Mesenchymal stem cell (in vitro differentiated cells and primary cell): ENCODE measurements at regions not wholly inside any gene's neighbourhood (a gene's known extent, or its start where the extent isn't known, plus 50 kb on each side); places are given as distances from the start of the nearest gene placed in this dataset.

ENCODE experiments used
- DNase-seq: peaks from one replicate; pipeline ENCODE4 v3.0.0-alpha.2; 2013
- H2AFZ ChIP-seq: one replicate; pipeline ENCODE4 v1.6.1; 2013; ENCODE audit warnings: low read depth, mild to moderate bottlenecking, control low read depth, inconsistent platforms, low read length, moderate library complexity
- H2AK5ac ChIP-seq: 2 replicates; pipeline ENCODE4 v1.6.1; 2013; ENCODE audit warnings: low read length, moderate library complexity, mild to moderate bottlenecking, inconsistent platforms; ENCODE audit not compliant: severe bottlenecking
- H2BK120ac ChIP-seq: one replicate; pipeline ENCODE4 v1.6.1; 2013; ENCODE audit warnings: low read depth, mild to moderate bottlenecking, inconsistent platforms, low read length, moderate library complexity
- H2BK12ac ChIP-seq, 2 experiments: one replicate each; pipeline ENCODE4 v1.6.1; 2013; ENCODE audit warnings: inconsistent platforms in 2 of 2, low read length in 2 of 2, mild to moderate bottlenecking in 2 of 2, moderate library complexity in 2 of 2, control low read depth in 1 of 2
- H2BK15ac ChIP-seq: one replicate; pipeline ENCODE4 v1.6.1; 2013; ENCODE audit warnings: mild to moderate bottlenecking, low read depth, inconsistent platforms; ENCODE audit not compliant: poor library complexity, severe bottlenecking
- H2BK5ac ChIP-seq: 2 replicates; pipeline ENCODE4 v1.6.1; 2013; ENCODE audit warnings: low read depth, mild to moderate bottlenecking, low read length, control low read depth, inconsistent platforms; ENCODE audit not compliant: poor library complexity, severe bottlenecking
- H3K14ac ChIP-seq, 2 experiments: one replicate each; pipeline ENCODE4 v1.6.1; 2013; ENCODE audit warnings: inconsistent platforms in 2 of 2, low read length in 2 of 2, control low read depth in 1 of 2, mild to moderate bottlenecking in 1 of 2, moderate library complexity in 1 of 2
- H3K18ac ChIP-seq, 2 experiments: one replicate each; pipeline ENCODE4 v1.6.1; 2013; ENCODE audit warnings: inconsistent platforms in 2 of 2, low read length in 2 of 2, control low read depth in 1 of 2, low read depth in 1 of 2, mild to moderate bottlenecking in 1 of 2
- H3K23ac ChIP-seq, 2 experiments: one replicate each; pipeline ENCODE4 v1.6.1; 2013; ENCODE audit warnings: inconsistent platforms in 2 of 2, low read length in 2 of 2, mild to moderate bottlenecking in 2 of 2, moderate library complexity in 2 of 2, control low read depth in 1 of 2
- H3K27ac ChIP-seq: 2 replicates; pipeline ENCODE4 v1.5.1; 2013; ENCODE audit warnings: mild to moderate bottlenecking, moderate library complexity, low read length, control low read depth, inconsistent platforms; ENCODE audit not compliant: poor library complexity, severe bottlenecking
- H3K27me3 ChIP-seq, 2 experiments: 2 replicates each; pipeline versions ENCODE4 v1.6.1 to v1.7.0; 2013; ENCODE audit warnings: low read length in 2 of 2, mild to moderate bottlenecking in 2 of 2, moderate library complexity in 2 of 2, control low read depth in 1 of 2, inconsistent platforms in 1 of 2; ENCODE audit not compliant: control insufficient read depth in 1 of 2, insufficient read depth in 1 of 2
- H3K36me3 ChIP-seq, 2 experiments: 2 replicates each; pipeline versions ENCODE4 v1.6.1 to v1.7.0; 2013; ENCODE audit warnings: low read length in 2 of 2, control low read depth in 1 of 2, inconsistent platforms in 1 of 2, low read depth in 1 of 2, mild to moderate bottlenecking in 1 of 2; ENCODE audit not compliant: insufficient read depth in 2 of 2, control insufficient read depth in 1 of 2
- H3K4ac ChIP-seq, 2 experiments: one replicate each; pipeline ENCODE4 v1.6.1; 2013; ENCODE audit warnings: inconsistent platforms in 2 of 2, low read length in 2 of 2, mild to moderate bottlenecking in 2 of 2, moderate library complexity in 2 of 2, control low read depth in 1 of 2, low read depth in 1 of 2
- H3K4me1 ChIP-seq: 2 replicates; pipeline ENCODE4 v1.6.1; 2013; ENCODE audit warnings: low read depth, low read length, control low read depth; ENCODE audit not compliant: control insufficient read depth, insufficient read depth
- H3K4me2 ChIP-seq: 2 replicates; pipeline ENCODE4 v1.6.1; 2013; ENCODE audit warnings: low read length, mild to moderate bottlenecking, inconsistent platforms; ENCODE audit not compliant: poor library complexity, severe bottlenecking
- H3K4me3 ChIP-seq, 2 experiments: 2 replicates each; pipeline versions ENCODE4 v1.5.1 to v1.7.0; 2013; ENCODE audit warnings: low read length in 2 of 2, mild to moderate bottlenecking in 2 of 2, control low read depth in 1 of 2, low read depth in 1 of 2; ENCODE audit not compliant: insufficient read depth in 1 of 2
- H3K79me1 ChIP-seq: replicated peaks from 2 replicates; pipeline ENCODE4 v1.6.1; 2013; ENCODE audit warnings: mild to moderate bottlenecking, control low read depth, low read length, inconsistent platforms; ENCODE audit not compliant: poor library complexity, severe bottlenecking
- H3K9ac ChIP-seq: 2 replicates; pipeline ENCODE4 v1.7.0; 2013; ENCODE audit warnings: mild to moderate bottlenecking, low read length, moderate library complexity
- H3K9me3 ChIP-seq: 2 replicates; pipeline ENCODE4 v1.7.0; 2013; ENCODE audit warnings: mild to moderate bottlenecking, low read length; ENCODE audit not compliant: control insufficient read depth
- H4K8ac ChIP-seq: one replicate; pipeline ENCODE4 v1.6.1; 2013; ENCODE audit warnings: inconsistent platforms, mild to moderate bottlenecking, low read length, moderate library complexity
- H4K91ac ChIP-seq: one replicate; pipeline ENCODE4 v1.6.1; 2013; ENCODE audit warnings: mild to moderate bottlenecking, low read length, inconsistent platforms
- WGBS: methylation state at CpG from one replicate; pipeline ENCODE4 v1.1.7; 2013; ENCODE audit warnings: mixed read lengths; 5-methylcytosine and 5-hydroxymethylcytosine counted together

DNA sequence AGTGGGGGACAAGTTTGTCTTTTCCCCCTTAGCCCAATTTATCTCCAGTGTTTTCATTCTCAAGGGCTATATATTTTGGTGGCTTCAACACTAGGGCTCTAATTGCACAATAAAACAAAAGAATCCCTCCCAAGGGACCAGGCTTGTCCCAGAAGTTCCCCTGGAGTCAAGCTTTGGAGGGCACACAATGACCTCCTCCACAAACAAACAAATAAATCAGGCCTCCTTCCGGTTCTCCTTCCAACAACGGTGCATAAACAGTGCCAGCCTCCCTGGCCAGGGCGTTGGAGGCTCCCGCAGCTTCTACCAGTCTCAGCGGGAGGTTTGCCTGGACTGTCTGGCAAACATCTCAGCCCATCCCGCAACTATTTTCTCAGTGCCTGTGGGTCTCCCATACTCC, 188.0 kb upstream of the FOXF1 start:
- 39% methylated on average over 6 of the region's 6 CpGs for WGBS

DNA sequence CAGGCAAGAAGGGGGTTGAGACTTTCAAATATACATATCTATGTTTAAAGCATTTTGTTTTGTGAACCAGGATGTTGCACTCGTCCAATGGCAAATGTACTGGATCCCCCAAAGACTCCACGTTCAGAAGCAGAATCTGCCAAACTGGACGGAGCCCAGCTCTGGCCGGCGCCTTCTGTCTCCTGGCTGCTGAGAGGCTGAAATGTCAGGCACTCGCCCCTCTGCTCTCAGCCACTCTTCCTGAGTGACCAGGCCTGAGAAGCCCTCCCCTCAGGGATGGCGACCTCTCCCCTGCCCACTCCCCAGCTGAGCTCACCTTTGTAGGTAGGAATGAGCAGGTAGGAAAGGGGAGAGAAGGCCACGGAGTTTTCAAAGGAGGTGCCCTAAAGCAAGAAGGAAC, 187.5 kb upstream of the FOXF1 start:
- 72% methylated on average over 7 of the region's 8 CpGs for WGBS

More for the DNA sequence above, 188.0 kb upstream of the FOXF1 start:
- H3K14ac ChIP-seq = no peak overlapping the region
- H2BK15ac ChIP-seq = peak overlapping the region; percentile 19
- peak overlapping the region in 1 of 2 experiments; percentile 7 for H2BK12ac ChIP-seq
- no peak overlapping the region for H3K4me2 ChIP-seq
- H2AFZ ChIP-seq = no peak overlapping the region
- DNase-seq = no peak
- no peak overlapping the region for H2BK120ac ChIP-seq
- peaks cover 0 to 64% of the 10 kb centered on the region in 2 experiments for H3K27me3 ChIP-seq
- H3K27ac ChIP-seq = no peak overlapping the region
- no peak overlapping the region for H3K4ac ChIP-seq
- H3K4me3 ChIP-seq = no peak overlapping the region
- H4K91ac ChIP-seq = peak overlapping the region; percentile 66
- H3K36me3 ChIP-seq = no peaks in the 10 kb centered on the region
- peak overlapping the region in 1 of 2 experiments; percentile 58 for H3K18ac ChIP-seq
- H3K9me3 ChIP-seq = peaks cover 10% of the 10 kb centered on the region
- no peak overlapping the region for H2AK5ac ChIP-seq
- no peak overlapping the region for H2BK5ac ChIP-seq
- H3K23ac ChIP-seq = no peak overlapping the region
- peak overlapping the region; percentile 76 for H4K8ac ChIP-seq
- H3K79me1 ChIP-seq = no peaks in the 10 kb centered on the region
- H3K4me1 ChIP-seq = peaks cover 1% of the 10 kb centered on the region
- H3K9ac ChIP-seq = no peak overlapping the region

DNA sequence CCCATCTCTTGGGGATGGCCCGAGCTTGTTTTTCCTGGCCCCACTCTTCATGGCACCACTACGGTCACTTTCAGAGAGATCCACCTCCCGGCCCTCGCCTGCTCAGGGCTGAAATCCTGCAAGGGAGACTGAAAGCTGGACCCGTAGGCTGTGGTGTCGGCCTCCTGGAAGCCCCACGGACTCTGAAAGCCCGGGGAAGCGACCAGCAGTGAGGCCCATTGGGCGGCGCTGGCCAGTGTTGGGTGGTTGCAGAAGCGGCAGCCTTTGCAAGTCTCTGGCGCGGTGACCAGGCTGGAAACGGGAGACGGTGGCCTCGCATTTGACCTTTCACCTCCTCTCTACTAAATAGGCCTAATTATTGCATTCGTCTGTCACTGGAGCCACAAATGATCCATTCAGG, 186.0 kb upstream of the FOXF1 start:
- Histone ChIP-seq H3K18ac (no peak overlapping the region), H3K27ac (no peak overlapping the region), H2BK15ac (no peak overlapping the region), H2BK12ac (no peak overlapping the region), H2AK5ac (no peak overlapping the region), H3K4me2 (no peak overlapping the region), H3K9ac (no peak overlapping the region), H3K4me1 (peaks cover 1% of the 10 kb centered on the region), H2BK120ac (peak overlapping the region; percentile 45), H3K9me3 (peaks cover 10% of the 10 kb centered on the region), H3K79me1 (no peaks in the 10 kb centered on the region), H3K36me3 (no peaks in the 10 kb centered on the region), H3K27me3 (peaks cover 0 to 77% of the 10 kb centered on the region in 2 experiments), H2AFZ (no peak overlapping the region), H4K91ac (no peak overlapping the region), H2BK5ac (no peak overlapping the region), H3K23ac (no peak overlapping the region), H3K4ac (peak overlapping the region in 1 of 2 experiments; percentile 31), H3K4me3 (no peak overlapping the region), H3K14ac (no peak overlapping the region), H4K8ac (no peak overlapping the region)
- 85% methylated on average over 18 of the region's 18 CpGs for WGBS
- DNase-seq = no peak

More for the DNA sequence above, 187.5 kb upstream of the FOXF1 start:
- no peak overlapping the region for H2BK120ac ChIP-seq
- H2AK5ac ChIP-seq = no peak overlapping the region
- peak overlapping the region in 1 of 2 experiments; percentile 91 for H2BK12ac ChIP-seq
- peak overlapping the region in 1 of 2 experiments; percentile 40 for H3K23ac ChIP-seq
- no peak overlapping the region for H4K8ac ChIP-seq
- peaks cover 1% of the 10 kb centered on the region for H3K4me1 ChIP-seq
- H3K27ac ChIP-seq = no peak overlapping the region
- H2BK15ac ChIP-seq = no peak overlapping the region
- H3K14ac ChIP-seq = no peak overlapping the region
- H3K4me3 ChIP-seq = no peak overlapping the region
- no peak overlapping the region for H2BK5ac ChIP-seq
- H3K79me1 ChIP-seq = no peaks in the 10 kb centered on the region
- no peak overlapping the region for H3K9ac ChIP-seq
- H4K91ac ChIP-seq = peak overlapping the region; percentile 66
- H3K4me2 ChIP-seq = no peak overlapping the region
- peak overlapping the region in 1 of 2 experiments; percentile 59 for H3K18ac ChIP-seq
- no peak overlapping the region for H2AFZ ChIP-seq
- H3K4ac ChIP-seq = no peak overlapping the region
- no peak for DNase-seq
- peaks cover 0 to 64% of the 10 kb centered on the region in 2 experiments for H3K27me3 ChIP-seq
- no peaks in the 10 kb centered on the region for H3K36me3 ChIP-seq
- H3K9me3 ChIP-seq = peaks cover 10% of the 10 kb centered on the region

DNA sequence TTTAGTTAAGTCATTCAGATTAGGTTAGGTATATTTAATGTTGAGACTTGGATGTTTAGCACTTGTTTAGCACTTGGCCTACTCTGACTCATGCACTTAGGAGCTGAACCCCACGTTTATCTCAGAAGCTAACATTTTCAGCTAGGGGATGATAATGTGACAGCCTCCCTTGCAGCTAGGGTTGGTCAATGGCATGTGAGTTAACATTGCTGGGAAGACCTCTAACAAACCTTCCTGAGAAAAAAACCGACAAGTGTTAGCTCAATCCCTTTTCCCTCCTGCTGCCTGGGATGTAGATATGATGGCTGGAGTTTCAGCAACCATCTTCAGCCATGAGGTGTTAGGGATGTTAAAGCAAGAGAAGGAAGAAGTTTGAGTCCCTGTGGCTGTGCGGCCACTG, 185.0 kb upstream of the FOXF1 start:
- Histone ChIP-seq H3K9me3 (peaks cover 10% of the 10 kb centered on the region), H2AFZ (no peak overlapping the region), H3K18ac (no peak overlapping the region), H3K79me1 (no peaks in the 10 kb centered on the region), H3K4ac (no peak overlapping the region), H3K23ac (no peak overlapping the region), H2BK120ac (no peak overlapping the region), H3K4me2 (no peak overlapping the region), H3K9ac (no peak overlapping the region), H4K91ac (peak overlapping the region; percentile 11), H2BK15ac (no peak overlapping the region), H3K27ac (no peak overlapping the region), H3K4me3 (no peak overlapping the region), H3K14ac (no peak overlapping the region), H3K4me1 (peaks cover 1% of the 10 kb centered on the region), H3K36me3 (no peaks in the 10 kb centered on the region), H3K27me3 (peaks cover 0 to 78% of the 10 kb centered on the region in 2 experiments), H2AK5ac (no peak overlapping the region), H2BK5ac (no peak overlapping the region), H2BK12ac (no peak overlapping the region), H4K8ac (no peak overlapping the region)
- DNase-seq = no peak
- 92% methylated on average over 2 of the region's 3 CpGs for WGBS
